Stimulated activated naive CD4-positive, alpha-beta T cell treated with Interleukin-2 at 50 U/mL for 16 hours (primary cell): ENCODE measurements at regions not wholly inside any gene's neighbourhood (a gene's known extent, or its start where the extent isn't known, plus 50 kb on each side); places are given as distances from the start of the nearest gene placed in this dataset.

Source experiments
- DNase-seq: peaks from one replicate; lab custom pipeline; 2025; lab: John Stamatoyannopoulos, UW

DNA sequence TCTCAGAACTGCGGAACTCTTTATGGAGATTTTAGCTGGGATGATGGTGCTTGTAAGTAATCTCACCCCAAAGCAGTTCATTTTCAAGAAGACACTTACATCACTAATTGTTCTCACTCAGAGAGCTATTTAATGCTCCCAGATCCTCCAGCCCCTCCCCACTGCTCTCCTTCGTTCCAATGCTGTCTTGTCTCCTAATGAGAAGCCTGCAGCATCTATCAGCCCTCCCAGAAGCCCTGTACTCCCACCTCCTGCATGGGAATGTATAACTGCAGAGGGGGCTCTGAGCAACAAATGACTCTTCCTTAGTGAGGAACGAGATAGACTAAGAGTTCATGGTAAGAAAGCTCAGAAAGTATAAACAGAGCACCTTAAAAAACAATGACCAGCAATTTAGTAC is 377.4 kb upstream of the RUNX1 start:
- no peak for DNase-seq

DNA sequence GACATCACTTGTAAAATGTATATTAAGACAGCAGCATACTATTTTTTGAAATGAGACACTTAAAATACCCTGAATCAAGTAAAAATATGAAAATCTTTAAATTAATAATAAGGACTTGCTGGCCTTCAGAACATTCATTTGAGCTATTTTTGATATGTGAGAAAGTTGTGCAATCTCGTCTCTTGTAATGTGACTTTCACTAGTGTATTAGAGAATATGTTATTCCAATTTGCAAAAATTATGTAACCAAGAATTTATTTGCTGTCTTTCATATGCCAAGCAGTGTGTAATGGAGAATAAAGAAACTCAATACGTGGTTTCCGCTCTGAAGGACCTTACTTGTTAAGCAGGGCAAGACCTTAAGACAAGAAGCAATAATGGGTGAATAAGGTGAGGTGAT is 375.0 kb upstream of the RUNX1 start:
- DNase-seq, result no peak

DNA sequence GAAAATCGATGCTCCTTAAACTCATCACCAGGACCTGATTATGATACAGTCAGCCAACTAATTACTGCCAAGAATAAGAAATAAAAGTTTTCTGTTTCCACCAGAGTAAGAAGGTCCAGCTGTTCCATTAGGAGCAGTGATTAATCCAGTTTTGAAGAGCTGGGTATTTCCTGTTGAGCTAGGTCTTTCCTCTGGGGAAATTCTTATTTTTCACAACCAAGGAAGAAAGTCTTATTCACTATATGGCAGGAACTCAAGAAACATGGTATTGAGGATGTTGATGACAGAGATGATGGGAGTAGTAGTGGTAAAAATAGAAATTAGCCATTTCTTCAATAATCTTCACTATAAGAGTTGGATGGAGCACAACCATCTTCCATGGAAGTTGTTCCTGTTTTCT is 374.6 kb upstream of the RUNX1 start:
- no peak for DNase-seq

DNA sequence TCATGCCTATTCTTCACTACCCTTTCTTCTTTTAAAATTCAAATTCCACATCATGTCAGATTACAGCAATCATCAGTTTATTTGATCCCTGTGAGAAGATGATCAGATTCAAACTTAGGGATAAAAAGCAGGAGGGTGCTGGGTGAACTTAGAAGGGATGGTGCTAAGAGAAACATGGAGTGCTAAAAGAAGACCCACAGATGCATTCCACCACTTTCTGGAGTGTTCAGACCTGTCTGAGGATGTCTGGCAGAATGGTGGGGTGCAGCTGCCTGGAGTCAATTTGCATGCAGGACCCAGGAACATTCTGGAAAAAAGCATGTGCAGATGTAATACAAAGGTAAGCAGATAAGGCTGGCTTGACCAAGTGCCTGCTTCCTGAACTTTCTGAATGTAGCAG is 372.9 kb upstream of the RUNX1 start:
- DNase-seq, result no peak

DNA sequence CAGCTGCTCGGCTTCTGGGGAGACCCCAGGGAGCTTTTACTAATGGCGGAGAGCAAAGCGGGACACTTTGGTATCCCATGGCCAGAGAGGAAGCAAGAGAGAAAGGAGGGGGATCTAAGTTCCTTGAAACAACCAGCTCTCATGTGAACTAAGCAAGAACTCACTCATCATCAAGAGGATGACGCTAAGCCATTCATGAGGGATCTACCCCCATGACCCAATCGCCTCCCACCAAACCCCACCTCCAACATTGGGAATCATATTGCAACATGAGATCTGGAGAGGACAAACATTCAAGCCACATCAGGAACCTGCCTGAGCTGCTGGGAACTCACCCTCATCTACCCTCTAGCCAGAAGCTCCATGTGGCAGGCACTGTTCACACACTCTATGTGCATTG is 372.1 kb upstream of the RUNX1 start:
- DNase-seq, result no peak

DNA sequence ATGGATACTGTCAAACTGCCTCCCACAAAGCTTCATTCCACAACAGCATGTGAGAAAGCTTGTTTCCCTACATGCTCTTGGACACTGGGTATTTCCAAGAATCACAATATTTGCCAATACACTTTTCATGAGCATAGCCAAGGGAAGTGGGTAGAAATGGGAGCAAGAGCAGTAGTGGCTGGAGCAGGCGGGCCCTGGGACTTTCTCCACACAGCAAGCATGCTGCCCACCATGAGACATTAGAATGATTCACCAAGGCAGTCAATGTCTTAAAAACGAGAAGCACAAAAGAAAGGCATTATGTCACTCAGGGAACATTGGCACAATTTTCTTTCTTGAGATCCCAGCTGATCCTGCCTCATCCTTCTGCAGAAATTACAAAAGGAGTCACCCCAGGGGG is 371.6 kb upstream of the RUNX1 start:
- no peak for DNase-seq

DNA sequence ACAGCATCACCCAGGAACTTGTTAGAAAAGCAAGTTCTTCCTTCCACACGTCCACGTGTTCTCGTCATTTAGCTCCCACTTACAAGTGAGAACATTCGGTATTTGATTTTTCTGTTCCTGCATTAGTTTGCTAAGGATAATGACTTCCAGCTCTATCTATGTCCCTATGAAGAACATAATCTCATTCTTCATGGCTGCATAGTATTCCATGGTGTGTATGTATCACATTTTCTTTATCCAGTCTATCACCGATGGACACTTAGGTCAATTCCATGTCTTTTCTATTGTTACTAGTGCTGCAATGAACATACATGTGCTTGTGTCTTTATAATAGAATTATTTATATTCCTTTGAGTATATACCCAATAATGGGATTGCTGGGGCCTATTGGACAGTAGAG is 368.7 kb upstream of the RUNX1 start:
- DNase-seq, result no peak

DNA sequence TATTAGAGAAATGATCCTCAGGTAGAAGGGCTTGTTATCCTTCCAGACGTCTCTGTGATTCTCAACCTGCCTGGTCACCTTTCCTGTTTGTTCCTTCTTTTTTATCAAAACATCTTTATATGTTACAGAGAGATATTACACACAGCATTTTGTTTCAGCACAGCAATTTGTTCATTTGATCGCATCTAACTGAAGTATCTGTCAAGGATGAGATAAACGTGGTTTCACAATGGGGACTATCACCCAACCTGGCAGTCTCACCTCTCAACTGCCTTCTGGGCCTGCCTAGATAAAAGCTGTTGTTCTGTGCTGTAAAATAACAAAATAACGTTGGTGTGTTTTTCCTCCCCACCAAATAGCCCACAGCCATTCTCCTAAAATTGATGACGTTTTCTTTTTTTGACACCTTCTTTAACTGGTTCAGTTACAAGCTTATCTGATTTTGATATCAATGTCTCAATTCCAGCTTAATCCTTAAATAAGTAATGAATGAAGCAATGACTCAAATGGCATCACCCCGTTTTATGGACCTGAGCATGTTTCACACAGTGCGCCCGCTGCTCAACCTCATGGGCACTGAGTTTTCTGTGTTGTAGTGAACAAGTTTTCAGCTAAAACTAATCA is 367.9 kb upstream of the RUNX1 start:
- no peak for DNase-seq

DNA sequence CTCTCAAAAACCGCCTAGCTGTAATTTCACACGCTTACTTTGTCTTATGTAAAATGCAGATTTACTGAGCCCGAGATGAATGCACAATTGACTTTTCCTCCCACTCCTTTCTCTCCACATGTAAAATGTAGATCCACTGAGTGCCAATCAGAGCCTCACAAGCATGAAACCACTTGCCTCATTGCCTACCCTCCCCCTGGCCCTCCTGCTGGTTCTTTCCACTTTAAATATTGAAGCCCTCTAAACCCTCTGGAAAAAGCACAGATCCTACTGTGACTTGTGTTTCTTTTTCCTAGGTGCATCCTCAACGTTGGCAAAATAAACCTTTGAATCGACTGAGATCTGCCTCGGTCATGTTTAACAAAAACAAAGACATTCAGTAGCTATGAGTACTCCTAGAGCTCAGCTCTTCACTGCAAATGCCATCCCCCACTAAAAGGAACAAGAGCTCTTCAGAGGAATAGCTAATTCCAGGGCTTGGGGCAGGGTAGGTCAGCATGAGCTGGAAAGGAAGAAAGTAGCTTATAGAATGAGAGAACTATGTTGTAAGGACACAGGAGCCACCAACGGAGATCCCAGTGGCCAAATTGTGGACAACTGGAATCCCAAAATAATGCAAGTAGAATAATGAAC is 365.5 kb upstream of the RUNX1 start:
- DNase-seq, result no peak

DNA sequence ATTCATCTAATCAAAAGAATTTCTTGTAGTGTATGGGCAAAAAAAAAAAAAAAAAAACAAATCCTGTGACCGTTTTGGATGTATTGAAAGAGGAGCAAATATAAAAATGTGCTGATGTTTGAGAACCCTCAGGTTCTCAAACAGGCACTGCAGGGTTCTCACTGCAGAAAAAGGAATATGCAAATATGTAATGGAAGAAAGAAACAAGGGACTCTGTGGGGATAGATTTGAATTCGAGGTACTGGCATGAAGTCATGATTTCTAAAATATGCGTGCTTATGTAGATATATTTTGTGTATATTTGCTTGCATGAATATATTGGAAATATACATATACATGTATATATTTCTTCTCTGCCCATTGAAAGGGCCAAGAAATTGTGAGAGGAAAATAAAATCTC is 365.0 kb upstream of the RUNX1 start:
- no peak for DNase-seq

DNA sequence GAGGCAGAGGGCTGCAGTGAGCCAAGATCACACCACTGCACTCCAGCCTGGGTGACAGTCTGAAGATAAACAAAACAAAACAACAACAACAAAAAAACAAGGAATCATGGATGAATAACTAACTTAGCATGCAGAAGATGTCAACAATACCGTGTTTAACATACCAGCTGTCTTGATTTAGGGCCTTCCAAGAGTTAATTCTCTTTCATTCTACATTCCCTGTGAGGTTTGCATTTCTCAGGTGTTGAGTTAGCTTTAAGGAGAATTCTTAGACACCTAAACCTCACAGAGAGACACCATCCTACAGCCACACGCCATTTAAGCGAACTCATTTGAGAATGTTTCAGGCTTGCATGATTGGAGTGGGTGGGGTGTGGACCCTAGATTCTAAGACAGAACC is 363.1 kb upstream of the RUNX1 start:
- DNase-seq, result no peak

DNA sequence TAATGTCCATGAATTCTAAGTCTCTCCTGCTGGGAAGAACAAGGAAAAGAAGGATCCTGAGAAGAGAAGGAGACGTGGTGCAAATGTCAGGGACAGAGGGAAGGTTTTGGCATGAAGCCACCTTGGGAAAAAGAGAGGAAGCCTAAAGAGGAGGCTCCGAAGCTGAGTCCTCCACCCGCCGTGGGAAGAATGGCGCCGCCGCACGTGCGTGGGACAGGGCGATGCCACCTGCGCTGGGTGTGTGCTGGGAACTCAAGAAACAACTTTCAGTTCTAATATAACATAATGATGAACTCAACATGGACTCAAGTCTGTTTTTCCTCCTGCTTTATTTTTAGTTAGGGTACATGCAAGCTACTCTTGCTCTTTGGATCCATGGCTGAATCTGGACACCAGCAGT is 362.3 kb upstream of the RUNX1 start:
- no peak for DNase-seq

DNA sequence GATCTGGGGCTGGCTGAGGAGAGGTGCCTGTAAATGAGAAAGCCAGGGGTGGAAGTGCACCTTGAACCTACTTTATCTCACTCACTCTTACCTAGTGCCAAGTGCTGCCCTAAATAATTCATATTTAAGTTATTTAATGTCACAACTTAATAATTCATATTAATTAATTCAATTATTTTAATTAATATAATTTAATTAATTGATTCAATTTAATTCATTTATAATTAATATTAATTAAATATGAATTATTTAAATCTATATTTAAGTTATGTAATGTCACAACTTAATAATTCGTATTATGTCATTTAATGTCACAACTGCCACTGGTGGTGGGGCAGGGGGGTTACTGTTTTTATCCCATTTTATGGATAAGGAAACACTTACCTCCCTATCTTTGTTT is 361.6 kb upstream of the RUNX1 start:
- DNase-seq, result no peak

DNA sequence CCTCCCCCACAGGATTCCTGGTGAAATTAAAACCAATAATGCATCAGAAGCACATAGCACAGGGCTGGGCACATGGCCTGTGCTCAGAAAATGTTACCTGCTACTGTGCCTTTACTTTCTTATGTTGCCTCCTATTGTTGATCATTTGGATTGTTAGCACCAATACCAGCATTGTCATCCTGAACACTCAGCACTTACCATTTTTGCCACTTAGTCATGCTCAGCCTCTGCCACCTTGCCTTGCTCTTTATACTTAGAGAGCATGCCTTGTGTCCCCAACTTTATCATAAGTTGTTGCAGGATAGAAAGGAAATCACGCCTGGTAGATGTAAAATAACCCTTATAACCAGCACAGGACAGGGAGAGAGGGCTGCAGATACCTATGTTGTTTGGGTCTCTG is 361.0 kb upstream of the RUNX1 start:
- DNase-seq, result no peak

DNA sequence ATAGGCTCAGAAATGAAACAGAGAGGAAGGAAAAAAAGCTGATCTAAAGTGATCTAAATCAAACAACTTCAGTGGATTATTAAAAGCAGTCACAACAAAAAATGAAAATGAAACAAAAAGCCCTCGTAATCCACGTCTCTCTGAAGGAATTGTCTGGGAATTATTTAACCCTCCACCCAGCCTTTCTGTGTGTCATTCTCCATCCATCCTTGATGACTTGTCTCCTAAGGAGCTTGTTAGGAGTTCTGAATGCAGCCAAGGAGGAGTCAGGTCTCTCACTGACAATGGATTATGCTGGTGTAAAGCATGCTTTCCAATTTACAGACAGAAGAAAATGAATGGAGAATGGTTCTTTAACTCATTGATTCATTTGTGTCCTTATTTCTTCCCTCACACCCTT is 359.3 kb upstream of the RUNX1 start:
- no peak for DNase-seq

DNA sequence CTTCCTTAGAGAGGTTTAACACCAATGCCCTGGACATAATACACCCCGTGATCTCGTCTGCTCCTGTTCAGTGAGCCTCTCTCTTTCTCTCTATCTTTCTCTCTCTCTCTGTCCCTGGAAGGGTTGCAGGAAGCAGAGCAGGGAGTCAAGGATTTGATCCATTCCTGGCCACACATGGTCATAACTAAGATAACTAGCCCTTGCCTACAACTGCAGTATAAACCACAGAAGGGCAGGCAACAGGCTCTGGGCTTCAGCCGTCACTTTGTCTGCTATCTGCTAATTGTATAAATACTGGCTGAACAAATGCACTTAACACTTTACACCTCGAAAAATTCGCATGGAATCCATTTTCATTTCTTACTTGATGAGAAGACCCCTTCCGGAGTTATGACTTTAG is 357.5 kb upstream of the RUNX1 start:
- no peak for DNase-seq

DNA sequence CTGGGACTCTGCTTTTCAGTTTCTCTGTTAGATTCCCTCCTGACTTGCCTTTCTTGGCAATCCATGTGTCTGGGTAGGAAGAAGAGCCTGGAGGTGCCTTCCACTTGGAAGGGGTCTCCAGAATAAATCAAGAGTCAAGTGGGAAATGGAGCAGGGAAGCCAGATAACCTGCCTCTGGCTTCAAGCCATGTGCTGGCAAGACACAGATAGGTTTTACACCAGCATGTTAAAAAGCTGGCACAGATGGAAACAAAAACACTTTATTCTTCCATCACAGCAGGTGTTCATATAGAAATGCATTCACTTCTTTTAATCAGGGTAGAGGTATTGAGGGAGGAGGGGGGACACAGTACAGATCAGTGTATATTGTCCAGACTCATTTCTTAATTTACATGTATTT is 356.9 kb upstream of the RUNX1 start:
- no peak for DNase-seq

DNA sequence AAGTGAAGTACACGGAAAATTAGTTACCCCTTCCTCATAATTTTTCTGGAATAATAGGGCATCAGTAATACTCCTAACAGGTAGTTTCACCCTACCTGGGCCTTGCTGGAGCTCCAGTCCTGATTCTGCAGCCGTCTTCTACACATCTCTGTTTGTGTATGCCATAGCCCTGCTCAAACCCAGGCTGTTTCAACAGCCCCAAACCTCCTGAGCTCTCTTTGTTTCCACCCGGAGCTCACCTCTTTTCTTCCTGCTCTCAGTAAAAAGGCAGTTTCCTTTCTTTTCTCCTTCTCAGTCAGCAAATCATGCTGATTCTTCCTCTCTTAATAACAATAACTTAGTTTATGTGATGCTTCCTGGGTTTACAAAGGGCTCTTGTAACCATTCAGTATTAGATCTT is 355.1 kb upstream of the RUNX1 start:
- no peak for DNase-seq

DNA sequence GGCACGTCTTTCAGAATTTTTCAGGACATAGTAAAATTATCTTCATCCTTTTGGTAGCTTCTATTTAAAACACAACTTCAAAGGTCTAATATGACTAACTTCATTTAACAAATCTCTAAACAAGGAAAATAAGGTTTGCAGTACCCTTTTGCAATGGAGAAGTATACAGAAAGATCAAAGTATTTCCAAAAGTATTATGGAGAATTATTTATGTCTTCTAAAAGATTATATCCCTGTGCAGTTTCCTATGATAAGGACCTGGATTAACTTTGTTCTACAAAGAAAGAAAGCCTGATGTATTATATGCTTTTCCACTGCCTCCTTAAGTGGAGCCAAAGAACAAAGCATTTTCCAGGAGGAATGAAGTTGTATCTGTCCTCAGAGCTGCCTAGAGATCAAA is 353.0 kb upstream of the RUNX1 start:
- no peak for DNase-seq

DNA sequence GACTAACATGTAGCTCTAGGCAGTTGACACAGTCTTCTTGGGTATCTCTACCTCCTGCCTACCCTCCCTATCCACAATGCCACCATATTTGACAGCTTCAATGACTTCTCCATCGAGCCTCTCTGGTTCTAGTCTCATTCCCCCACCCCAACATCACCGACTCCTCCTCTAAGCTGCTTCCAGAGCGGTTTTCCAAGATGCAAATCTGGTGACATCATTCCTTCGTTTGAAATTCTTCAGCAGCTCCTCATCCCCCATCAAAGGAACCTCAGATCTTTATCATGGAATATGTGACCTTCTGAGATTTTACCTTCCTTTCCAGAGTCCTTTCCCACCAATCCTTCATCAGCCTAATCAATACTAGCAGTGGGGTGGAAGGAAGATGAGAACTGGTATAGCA is 352.4 kb upstream of the RUNX1 start:
- no peak for DNase-seq

DNA sequence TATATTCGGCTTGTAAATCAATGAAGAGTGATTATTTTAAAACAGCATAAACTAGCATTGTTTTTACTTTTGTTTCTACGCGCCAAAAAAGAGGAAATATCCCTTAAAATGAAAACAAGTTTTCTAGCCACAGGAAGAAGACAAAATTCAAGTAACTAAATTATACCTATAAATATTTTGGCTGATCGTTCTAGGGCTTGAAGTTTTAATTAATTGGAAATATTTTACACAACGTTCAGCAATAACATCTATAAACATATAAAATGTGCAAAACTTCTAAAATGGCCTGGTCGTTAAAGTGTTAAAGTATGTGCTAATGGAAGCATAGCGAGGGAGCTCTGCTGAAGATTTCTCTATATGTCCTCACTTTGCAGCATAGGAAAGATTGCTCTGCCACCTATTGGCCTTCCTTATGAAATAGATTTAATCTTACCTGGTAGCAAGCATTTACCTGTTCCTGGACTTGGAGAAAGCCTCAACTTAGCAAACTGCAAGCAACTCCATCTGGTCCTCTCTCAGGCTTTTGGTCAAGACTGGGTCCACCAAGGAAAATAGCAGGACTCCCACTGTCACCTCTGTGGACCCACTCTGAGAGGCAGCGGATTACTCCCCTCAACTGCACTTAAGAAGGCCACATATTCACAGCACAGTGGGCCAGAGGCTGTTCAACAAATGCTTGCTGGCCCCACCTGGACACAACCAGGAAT is 351.3 kb upstream of the RUNX1 start:
- DNase-seq, result no peak

DNA sequence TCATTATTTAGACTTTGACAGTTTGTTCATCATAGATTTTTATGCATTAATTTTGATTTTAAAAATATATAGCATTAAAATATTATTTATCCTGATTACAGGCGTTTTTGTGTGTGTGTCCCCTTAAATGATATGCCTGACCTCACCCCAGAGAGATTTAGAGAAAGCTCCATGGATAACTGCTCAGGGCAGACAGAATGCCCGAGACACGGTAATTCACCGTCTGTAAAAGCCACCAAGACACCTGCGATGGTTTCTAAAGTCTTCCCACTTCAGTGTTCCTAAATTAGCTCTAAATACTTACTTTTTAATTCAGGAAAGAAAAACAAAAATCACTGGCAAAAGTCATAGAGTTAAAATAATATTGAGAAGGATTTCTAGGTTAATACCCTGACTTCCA is 350.6 kb upstream of the RUNX1 start:
- no peak for DNase-seq

DNA sequence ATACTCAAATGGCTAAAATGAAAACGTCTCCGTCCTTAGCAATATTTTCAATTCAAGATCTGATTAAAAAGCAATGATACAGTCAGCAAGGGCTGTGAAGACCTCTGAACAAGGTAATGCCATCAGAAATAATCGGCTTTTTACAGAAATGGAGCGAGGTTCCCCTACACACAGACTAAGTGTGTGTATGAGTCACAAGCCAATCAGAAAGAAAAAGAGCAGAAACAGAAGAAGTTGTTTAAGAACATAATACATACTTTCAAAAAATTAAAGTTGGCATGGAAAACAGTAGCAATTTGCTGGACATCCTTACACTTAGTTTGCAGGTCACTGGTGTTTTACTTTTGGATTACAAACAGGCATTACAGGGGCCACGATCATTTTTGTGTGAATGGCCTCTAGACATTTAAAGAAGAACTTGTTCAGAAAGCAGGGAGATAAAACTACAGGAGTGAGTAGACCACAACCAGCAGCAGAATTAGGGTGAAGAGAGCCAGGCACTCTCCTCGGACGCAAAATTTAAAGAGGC is 350.0 kb upstream of the RUNX1 start:
- DNase-seq, result no peak
